Gastroesophageal sphincter (tissue), 3 donors: ENCODE measurements at regions not wholly inside any gene's neighbourhood (a gene's known extent, or its start where the extent isn't known, plus 50 kb on each side); places are given as distances from the start of the nearest gene placed in this dataset.

Experiments
- CTCF ChIP-seq, 4 experiments: fragments of 200-600 bp in 2 of 4; fragments of 450-650 bp in 2 of 4; sonication (generic) in 1 of 4; IDR thresholded peaks; one replicate each; pipeline ENCODE4 v1.5.1; 2017 to 2019; ENCODE audit warnings: antibody characterized with exemption in 4 of 4, mild to moderate bottlenecking in 2 of 4, moderate library complexity in 2 of 4
- EP300 ChIP-seq: sonication (generic); formaldehyde crosslinking; IDR thresholded peaks from one replicate; pipeline ENCODE4 v1.6.1; 2017; ENCODE audit warnings: antibody characterized with exemption, mild to moderate bottlenecking

DNA sequence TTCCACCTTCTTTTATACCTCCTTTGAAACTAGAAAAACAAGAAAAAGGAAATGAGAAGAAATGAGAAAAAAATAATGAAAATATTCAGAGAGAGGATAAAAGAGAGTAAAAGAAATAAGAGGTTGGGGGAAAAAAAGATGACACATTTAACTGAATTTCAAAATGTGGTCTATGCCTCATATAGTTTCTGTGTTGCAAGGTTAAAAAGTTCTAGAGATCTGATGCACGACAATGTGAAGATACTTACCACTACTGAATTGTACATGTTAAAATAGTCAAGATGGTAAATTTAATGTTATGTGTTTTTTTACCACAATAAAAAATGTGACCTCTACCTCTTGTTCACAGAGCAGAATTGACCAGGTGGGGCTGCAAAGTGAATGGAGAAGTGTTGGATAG, 314.8 kb upstream of the OR4E1 start:
- no peak for TF ChIP-seq EP300
- no peak for TF ChIP-seq CTCF (IDR thresholded peaks at IDR 0.05)
